GM12878 (cell line): ENCODE measurements at regions not wholly inside any gene's neighbourhood (a gene's known extent, or its start where the extent isn't known, plus 50 kb on each side); places are given as distances from the start of the nearest gene placed in this dataset.

Source experiments
- ATAC-seq: fragments of 200-7000 bp; cut with Tn5 transposase; 3 replicates; pipeline ENCODE4 v1.9.1; 2020; ENCODE audit warnings: mild to moderate bottlenecking, moderate library complexity
- BruUV-seq: library from RNA; stranded (reverse); fragments of 400-500 nt; replicated peaks from 2 replicates; lab custom pipeline; 2021; lab: Mats Ljungman, UMichigan
- CTCF ChIA-PET: fragments of 300-600 bp; sonication (Branson Sonifier 250); formaldehyde crosslinking; extraction: SDS; loops from one replicate; lab custom pipeline; 2021; ENCODE audit warnings: inconsistent platforms; lab: Yijun Ruan, JAX
- POLR2A ChIA-PET: fragments of 350-600 bp; formaldehyde crosslinking; extraction: SDS; loops from one replicate; lab custom pipeline; 2021; ENCODE audit warnings: inconsistent platforms; lab: Charles Lee
- RAD21 ChIA-PET: fragments of 300-600 bp; sonication (Branson Sonifier 250); formaldehyde crosslinking; loops from one replicate; lab custom pipeline; 2023; ENCODE audit warnings: antibody characterized with exemption; ENCODE audit not compliant: unreplicated experiment; lab: Charles Lee
- SMC1A ChIA-PET: fragments of 300-600 bp; sonication (Branson Sonifier 250); formaldehyde crosslinking; loops from one replicate; lab custom pipeline; 2023; ENCODE audit not compliant: unreplicated experiment, uncharacterized antibody; lab: Charles Lee
- DNase-seq: peaks from one replicate; pipeline ENCODE4 v3.0.0-alpha.2; 2011; ENCODE audit warnings: low read depth, low spot score
- FAIRE-seq: peaks from 3 replicates; lab custom pipeline; 2011; peaks lifted over from hg19 to GRCh38; lab: Jason Lieb, UNC
- H2AFZ ChIP-seq: 2 replicates; pipeline ENCODE4 v1.6.0; 2011; ENCODE audit warnings: low read depth, low read length, control low read depth; ENCODE audit not compliant: control insufficient read depth
- H3K27ac ChIP-seq: 2 replicates; pipeline ENCODE4 v1.5.1; 2011; ENCODE audit warnings: control low read depth; ENCODE audit not compliant: control insufficient read depth, insufficient read depth
- H3K27me3 ChIP-seq, 2 experiments: replicated peaks in 1 of 2; 2 replicates each; pipeline versions ENCODE4 v1.6.0 to v1.6.1; 2011; ENCODE audit warnings: low read length in 1 of 2; ENCODE audit not compliant: control insufficient read depth in 2 of 2, insufficient read depth in 2 of 2
- H3K36me3 ChIP-seq, 2 experiments: 2 replicates each; pipeline ENCODE4 v1.5.1; 2011; ENCODE audit warnings: low read length in 1 of 2; ENCODE audit not compliant: control insufficient read depth in 2 of 2, insufficient read depth in 2 of 2
- H3K4me1 ChIP-seq: 2 replicates; pipeline ENCODE4 v1.6.1; 2011; ENCODE audit warnings: mild to moderate bottlenecking, low read length, moderate library complexity, mixed read lengths; ENCODE audit not compliant: control insufficient read depth, insufficient read depth
- H3K4me2 ChIP-seq: 2 replicates; pipeline ENCODE4 v1.6.0; 2011; ENCODE audit warnings: control low read depth; ENCODE audit not compliant: control insufficient read depth, insufficient read depth
- H3K4me3 ChIP-seq: fragments of 200-600 bp; sonication (generic); 2 replicates; pipeline ENCODE4 v1.5.1; 2016
- H3K79me2 ChIP-seq: 2 replicates; pipeline ENCODE4 v1.6.0; 2011; ENCODE audit warnings: low read length; ENCODE audit not compliant: control insufficient read depth, insufficient read depth
- H3K9ac ChIP-seq: 2 replicates; pipeline ENCODE4 v1.8.0; 2011; ENCODE audit warnings: low read length, control low read depth, mixed read lengths; ENCODE audit not compliant: control insufficient read depth, insufficient read depth
- H3K9me3 ChIP-seq: replicated peaks from 3 replicates; pipeline ENCODE4 v1.5.1; 2011; ENCODE audit warnings: mild to moderate bottlenecking, low read length; ENCODE audit not compliant: control insufficient read depth, insufficient read depth
- H4K20me1 ChIP-seq: 2 replicates; pipeline ENCODE4 v1.6.0; 2011; ENCODE audit not compliant: control insufficient read depth, insufficient read depth
- BHLHE40 ChIP-seq, 2 experiments: fragments of 450-650 bp in 1 of 2; IDR thresholded peaks; 2 replicates each; pipeline ENCODE4 v1.6.1; 2011 to 2017; ENCODE audit warnings: low read depth in 2 of 2, borderline replicate concordance in 1 of 2, improper control_type of control experiment in 1 of 2, low read length in 1 of 2, mild to moderate bottlenecking in 1 of 2
- CBX3 ChIP-seq: fragments of 200-600 bp; sonication (generic); IDR thresholded peaks from 2 replicates; pipeline ENCODE4 v1.6.1; 2016; ENCODE audit warnings: low read depth, borderline replicate concordance
- CHD4 ChIP-seq: fragments of 200-600 bp; sonication (generic); IDR thresholded peaks from 2 replicates; pipeline ENCODE4 v1.6.1; 2016; ENCODE audit warnings: mild to moderate bottlenecking
- CREB1 ChIP-seq: IDR thresholded peaks from 2 replicates; pipeline ENCODE4 v1.6.1; 2012; ENCODE audit warnings: low read depth, mild to moderate bottlenecking, inconsistent platforms
- ELK1 ChIP-seq: IDR thresholded peaks from 2 replicates; pipeline ENCODE4 v1.6.1; 2012; ENCODE audit warnings: low read depth, low read length, improper control_type of control experiment
- HDGF ChIP-seq: fragments of 450-650 bp; IDR thresholded peaks from 2 replicates; pipeline ENCODE4 v1.6.1; 2016; ENCODE audit warnings: antibody characterized with exemption
- IKZF2 ChIP-seq, 2 experiments: fragments of 450-650 bp; IDR thresholded peaks; 2 replicates each; pipeline ENCODE4 v1.6.1; 2017; ENCODE audit warnings: mild to moderate bottlenecking in 2 of 2, moderate library complexity in 2 of 2
- JUND ChIP-seq: IDR thresholded peaks from 2 replicates; pipeline ENCODE4 v1.6.1; 2012; ENCODE audit warnings: low read depth, mild to moderate bottlenecking, low read length, improper control_type of control experiment, moderate library complexity
- MEF2B ChIP-seq: fragments of 450-650 bp; IDR thresholded peaks from 2 replicates; pipeline ENCODE4 v1.6.1; 2018; ENCODE audit warnings: mild to moderate bottlenecking, moderate library complexity; ENCODE audit not compliant: partially characterized antibody, poor library complexity, severe bottlenecking
- MXI1 ChIP-seq: fragments of 150-350 bp; IDR thresholded peaks from 2 replicates; pipeline ENCODE4 v1.6.1; 2011; ENCODE audit warnings: low read depth, mild to moderate bottlenecking, inconsistent platforms, low read length, improper control_type of control experiment
- NBN ChIP-seq: fragments of 450-650 bp; IDR thresholded peaks from 2 replicates; pipeline ENCODE4 v1.6.1; 2016
- PAX5 ChIP-seq: IDR thresholded peaks from 2 replicates; pipeline ENCODE4 v1.6.1; 2011; ENCODE audit warnings: low read depth, low read length, borderline replicate concordance
- POLR2AphosphoS5 ChIP-seq: IDR thresholded peaks from 2 replicates; pipeline ENCODE4 v1.6.1; 2011; ENCODE audit warnings: mild to moderate bottlenecking, low read length, inconsistent platforms
- RAD21 ChIP-seq: IDR thresholded peaks from 2 replicates; pipeline ENCODE4 v1.6.1; 2011; ENCODE audit warnings: mild to moderate bottlenecking, low read depth, low read length, moderate library complexity; ENCODE audit not compliant: insufficient read depth
- RELA ChIP-seq: fragments of 450-650 bp; IDR thresholded peaks from 2 replicates; pipeline ENCODE4 v1.8.0; 2014; ENCODE audit warnings: borderline replicate concordance; ENCODE audit not compliant: partially characterized antibody
- ZBTB33 ChIP-seq: fragments of 450-650 bp; IDR thresholded peaks from 2 replicates; pipeline ENCODE4 v1.6.1; 2017; ENCODE audit warnings: mild to moderate bottlenecking
- ZNF217 ChIP-seq: fragments of 450-650 bp; IDR thresholded peaks from 2 replicates; pipeline ENCODE4 v1.6.1; 2017; ENCODE audit warnings: antibody characterized with exemption, mild to moderate bottlenecking
- ZNF687 ChIP-seq: fragments of 450-650 bp; IDR thresholded peaks from 2 replicates; pipeline ENCODE4 v1.6.1; 2017; ENCODE audit warnings: mild to moderate bottlenecking, moderate library complexity
- in situ Hi-C: fragments of 300-500 bp; cut with MboI; formaldehyde crosslinking; loops from 9 replicates; pipeline ENCODE4 v1.14.3; 2018; ENCODE audit warnings: mixed read lengths
- intact Hi-C: fragments of 100-400 bp; cut with micrococcal nuclease; formaldehyde crosslinking; loops from one replicate; pipeline ENCODE4 v1.14.2; 2022; ENCODE audit not compliant: unreplicated experiment

GRCh38 chr21:28311411-28312190 lies 681.1 kb downstream of the LTN1 start (continued):
- no peak for TF ChIP-seq PAX5
- TF ChIP-seq, all 136 proteins: peak for 0

GRCh38 chr21:28310711-28311110 lies 682.0 kb downstream of the LTN1 start:
- Histone ChIP-seq H3K79me2 (no peaks in the 10 kb centered on the region), H3K4me3 (no peak overlapping the region), H3K27me3 (no peaks in the 10 kb centered on the region), H3K27ac (no peak overlapping the region), H3K9me3 (no peaks in the 10 kb centered on the region), H2AFZ (no peak overlapping the region), H4K20me1 (no peaks in the 10 kb centered on the region), H3K4me2 (no peak overlapping the region), H3K9ac (no peak overlapping the region), H3K36me3 (no peaks in the 10 kb centered on the region), H3K4me1 (no peaks in the 10 kb centered on the region)
- ChIA-PET SMC1A (no interaction called here), CTCF (no interaction called here), RAD21 (no interaction called here), POLR2A (no interaction called here)
- no TSS peak for BruUV-seq
- intact Hi-C loops (no loop called here), in situ Hi-C loops (no loop called here)
- ATAC-seq (no peak), DNase-seq (no peak), FAIRE-seq (no peak)
- TF ChIP-seq NBN (no peak), CBX3 (no peak), CHD4 (no peak), ZNF687 (no peak), MXI1 (no peak), CREB1 (no peak), ZNF217 (no peak), MEF2B (no peak), RELA (no peak), POLR2AphosphoS5 (no peak), IKZF2 (IDR thresholded peaks at IDR 0.05) (no peak), ZBTB33 (no peak), HDGF (no peak), JUND (no peak), ELK1 (no peak), BHLHE40 (IDR thresholded peaks at IDR 0.05; ENCODE audit: borderline replicate concordance in 1 of 2, low read depth in 2 of 2, low read length in 1 of 2) (no peak), RAD21 (no peak)
- TF ChIP-seq, all 136 proteins: peak for 0
